ENCODE measurements at regions not wholly inside any gene's neighbourhood (a gene's known extent, or its start where the extent isn't known, plus 50 kb on each side); places are given as distances from the start of the nearest gene placed in this dataset.

GRCh38 chr10:121165276-121165675, 314.1 kb downstream of the WDR11 start:
- TF ChIP-seq NANOG (IDR thresholded peaks at IDR 0.05; ENCODE audit: borderline replicate concordance) (no peak), POLR2AphosphoS5 (IDR thresholded peaks at IDR 0.05; ENCODE audit: low read depth) (no peak), JUNB (IDR thresholded peaks at IDR 0.05; ENCODE audit: unreplicated experiment) (no peak), CTCF (conservative IDR thresholded peaks at IDR 0.05; ENCODE audit: low read depth in 2 of 2) (no peak), ZNF462 (CRISPR knock-in tag; IDR thresholded peaks at IDR 0.05) (no peak), EZH2phosphoT487 (IDR thresholded peaks at IDR 0.05; ENCODE audit: unreplicated experiment) (no peak)
- TF ChIP-seq, protein P1, sequence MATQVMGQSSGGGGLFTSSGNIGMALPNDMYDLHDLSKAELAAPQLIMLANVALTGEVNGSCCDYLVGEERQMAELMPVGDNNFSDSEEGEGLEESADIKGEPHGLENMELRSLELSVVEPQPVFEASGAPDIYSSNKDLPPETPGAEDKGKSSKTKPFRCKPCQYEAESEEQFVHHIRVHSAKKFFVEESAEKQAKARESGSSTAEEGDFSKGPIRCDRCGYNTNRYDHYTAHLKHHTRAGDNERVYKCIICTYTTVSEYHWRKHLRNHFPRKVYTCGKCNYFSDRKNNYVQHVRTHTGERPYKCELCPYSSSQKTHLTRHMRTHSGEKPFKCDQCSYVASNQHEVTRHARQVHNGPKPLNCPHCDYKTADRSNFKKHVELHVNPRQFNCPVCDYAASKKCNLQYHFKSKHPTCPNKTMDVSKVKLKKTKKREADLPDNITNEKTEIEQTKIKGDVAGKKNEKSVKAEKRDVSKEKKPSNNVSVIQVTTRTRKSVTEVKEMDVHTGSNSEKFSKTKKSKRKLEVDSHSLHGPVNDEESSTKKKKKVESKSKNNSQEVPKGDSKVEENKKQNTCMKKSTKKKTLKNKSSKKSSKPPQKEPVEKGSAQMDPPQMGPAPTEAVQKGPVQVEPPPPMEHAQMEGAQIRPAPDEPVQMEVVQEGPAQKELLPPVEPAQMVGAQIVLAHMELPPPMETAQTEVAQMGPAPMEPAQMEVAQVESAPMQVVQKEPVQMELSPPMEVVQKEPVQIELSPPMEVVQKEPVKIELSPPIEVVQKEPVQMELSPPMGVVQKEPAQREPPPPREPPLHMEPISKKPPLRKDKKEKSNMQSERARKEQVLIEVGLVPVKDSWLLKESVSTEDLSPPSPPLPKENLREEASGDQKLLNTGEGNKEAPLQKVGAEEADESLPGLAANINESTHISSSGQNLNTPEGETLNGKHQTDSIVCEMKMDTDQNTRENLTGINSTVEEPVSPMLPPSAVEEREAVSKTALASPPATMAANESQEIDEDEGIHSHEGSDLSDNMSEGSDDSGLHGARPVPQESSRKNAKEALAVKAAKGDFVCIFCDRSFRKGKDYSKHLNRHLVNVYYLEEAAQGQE (IDR thresholded peaks at IDR 0.05; ENCODE audit: unreplicated experiment), result no peak

All from GM23338 (cell line).